Activated T-helper 17 cell treated with anti-CD3 and anti-CD28 coated beads, Interleukin-2, amount 50 U/mL, for 72 hours (primary cell): ENCODE measurements at regions not wholly inside any gene's neighbourhood (a gene's known extent, or its start where the extent isn't known, plus 50 kb on each side); places are given as distances from the start of the nearest gene placed in this dataset.

Experiments used
- ATAC-seq: fragments of 150-1000 bp; cut with Tn5 transposase; replicated peaks from 2 replicates; pipeline ENCODE4 v1.10.0; 2021; ENCODE audit warnings: mild to moderate bottlenecking, moderate library complexity
- H3K27ac Mint-ChIP-seq: one replicate; pipeline ENCODE4 v1.8.0; 2022; ENCODE audit warnings: mixed read lengths
- H3K27me3 Mint-ChIP-seq: one replicate; pipeline ENCODE4 v1.8.0; 2022; ENCODE audit warnings: mixed read lengths
- H3K36me3 Mint-ChIP-seq: one replicate; pipeline ENCODE4 v1.8.0; 2022; ENCODE audit warnings: low read depth, mild to moderate bottlenecking, mixed read lengths
- H3K4me1 Mint-ChIP-seq: one replicate; pipeline ENCODE4 v1.8.0; 2022; ENCODE audit warnings: mixed read lengths
- H3K4me3 Mint-ChIP-seq: one replicate; pipeline ENCODE4 v1.8.0; 2022; ENCODE audit warnings: mild to moderate bottlenecking, mixed read lengths
- H3K9me3 Mint-ChIP-seq: one replicate; pipeline ENCODE4 v1.8.0; 2022; ENCODE audit warnings: mixed read lengths

DNA sequence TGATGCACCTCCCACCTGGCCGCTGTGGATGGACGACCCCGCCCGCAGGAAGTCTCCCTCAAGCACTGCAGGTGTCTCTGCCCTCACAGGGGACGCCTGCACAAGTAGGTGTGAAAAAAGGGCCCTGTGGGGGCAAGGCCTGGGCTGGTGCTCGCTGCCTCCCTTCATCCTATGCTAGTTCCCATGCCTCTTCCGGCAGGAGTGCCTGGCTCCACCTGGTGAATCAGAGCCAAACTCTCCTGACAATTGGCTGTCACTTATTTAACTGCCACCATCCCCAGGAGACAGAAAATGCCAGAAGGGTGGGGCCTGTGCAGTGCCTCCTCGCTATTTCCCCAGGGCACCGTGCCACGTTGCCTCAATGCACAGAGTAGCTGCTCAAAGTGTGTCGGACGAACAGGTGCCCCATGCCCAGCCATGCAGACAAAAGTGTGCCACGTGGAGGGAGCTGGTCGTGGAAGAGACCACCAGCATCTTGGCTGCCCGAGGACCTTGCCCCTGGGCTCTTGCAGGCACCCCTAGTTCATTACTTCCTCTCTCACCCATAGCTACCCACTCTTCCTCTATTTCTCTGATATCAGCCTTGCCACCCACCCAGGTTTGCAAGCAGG, 170.7 kb downstream of the SEC14L1 start:
- no peak overlapping the region for H3K4me3 Mint-ChIP-seq
- H3K27ac Mint-ChIP-seq: no peak overlapping the region
- H3K27me3 Mint-ChIP-seq: no peaks in the 10 kb centered on the region
- H3K9me3 Mint-ChIP-seq: no peaks in the 10 kb centered on the region
- H3K36me3 Mint-ChIP-seq: no peaks in the 10 kb centered on the region
- no peaks in the 10 kb centered on the region for H3K4me1 Mint-ChIP-seq
- ATAC-seq: no peak

DNA sequence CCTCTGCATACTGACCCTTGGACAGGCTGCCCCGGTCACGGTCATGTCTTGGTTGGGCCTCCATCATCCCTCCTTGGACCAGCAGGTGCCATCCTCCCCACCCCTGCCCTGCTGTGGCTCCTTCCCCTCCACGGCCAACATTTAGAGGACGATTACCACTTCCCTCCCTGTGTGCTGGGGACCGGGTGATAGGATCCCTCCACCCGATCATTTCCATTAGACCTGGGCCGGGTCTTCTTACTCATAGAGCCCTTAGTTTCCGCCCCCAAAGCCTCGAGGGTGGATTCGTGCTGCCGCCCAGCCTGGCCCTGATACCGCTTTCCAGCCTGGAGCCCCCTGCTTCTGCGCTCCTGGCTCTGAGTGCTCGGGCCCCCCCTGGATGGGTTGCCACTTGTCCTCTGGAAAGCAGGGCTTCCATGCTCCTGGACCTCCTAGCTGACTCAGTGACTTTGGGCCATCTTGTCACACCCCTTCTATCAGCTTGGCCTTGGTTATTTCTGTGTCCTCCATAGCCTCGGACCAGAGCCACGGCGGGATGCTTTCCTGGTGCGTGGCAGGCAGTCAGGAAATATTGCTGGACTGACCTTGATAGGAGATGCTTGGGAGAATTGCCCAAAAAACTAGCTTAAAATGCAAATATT, 171.4 kb downstream of the SEC14L1 start:
- no peak overlapping the region for H3K27ac Mint-ChIP-seq
- no peaks in the 10 kb centered on the region for H3K27me3 Mint-ChIP-seq
- H3K36me3 Mint-ChIP-seq: no peaks in the 10 kb centered on the region
- no peaks in the 10 kb centered on the region for H3K9me3 Mint-ChIP-seq
- H3K4me3 Mint-ChIP-seq: no peak overlapping the region
- H3K4me1 Mint-ChIP-seq: no peaks in the 10 kb centered on the region
- ATAC-seq: no peak

DNA sequence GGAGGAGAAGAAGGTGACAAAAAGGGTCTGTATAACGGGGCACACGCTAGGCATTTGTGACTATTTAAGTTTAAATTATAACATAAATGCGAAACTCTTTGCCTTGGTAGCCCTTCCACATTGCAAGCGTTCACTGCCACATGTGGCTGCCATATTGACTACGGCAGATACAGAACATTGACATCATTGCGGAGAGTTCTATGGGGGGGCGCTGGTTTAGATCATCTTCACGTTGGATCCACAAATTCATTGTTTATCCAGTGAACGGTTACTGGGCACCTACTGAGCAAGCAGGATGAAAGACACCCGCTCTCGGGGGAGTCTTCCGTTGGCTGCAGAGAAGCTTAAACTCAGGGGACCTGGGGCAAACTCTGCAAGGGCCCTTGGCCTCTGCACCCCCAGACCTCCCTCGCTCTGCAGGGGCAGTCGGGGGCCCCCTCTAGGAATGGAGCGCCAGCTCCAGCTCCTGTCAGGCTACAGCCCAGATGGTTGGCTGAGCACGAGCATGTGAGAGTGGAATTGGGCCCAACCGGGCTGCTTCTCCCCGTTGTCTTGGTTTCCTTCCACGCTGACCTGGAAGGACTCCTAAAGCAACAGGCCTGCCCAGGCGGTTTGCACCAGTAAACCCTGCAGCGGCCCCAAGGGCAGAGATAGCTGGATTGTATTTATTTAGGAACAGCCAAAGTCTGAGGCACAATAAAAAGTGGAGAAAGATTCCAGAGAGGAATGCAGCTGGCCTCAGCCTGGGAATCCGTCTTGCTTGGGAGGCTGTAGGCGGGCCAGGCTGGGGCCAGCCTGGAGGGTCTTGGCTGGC, 172.2 kb downstream of the SEC14L1 start:
- Mint-ChIP-seq H3K27ac (no peak overlapping the region), H3K9me3 (no peaks in the 10 kb centered on the region), H3K27me3 (no peaks in the 10 kb centered on the region), H3K4me3 (no peak overlapping the region), H3K36me3 (no peaks in the 10 kb centered on the region), H3K4me1 (no peaks in the 10 kb centered on the region)
- no peak for ATAC-seq

DNA sequence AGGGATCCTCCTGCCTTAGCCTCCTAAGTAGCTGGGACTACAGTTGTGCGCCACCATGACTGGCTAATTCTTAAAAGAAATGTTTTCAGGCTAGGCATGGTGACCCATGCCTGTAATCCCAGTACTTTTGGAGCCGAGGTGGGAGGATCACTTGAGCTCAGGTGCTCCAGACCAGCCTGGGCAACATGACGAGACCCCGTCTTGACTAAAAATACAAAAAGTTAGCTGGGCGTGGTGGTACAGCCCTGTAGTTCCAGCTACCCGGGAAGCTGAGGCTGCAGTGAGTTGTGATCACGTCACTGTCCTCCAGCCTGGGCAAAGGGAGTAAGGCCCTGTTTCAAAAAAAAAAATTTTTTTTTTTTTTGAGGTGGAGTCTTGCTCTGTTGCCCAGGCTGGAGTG, 173.1 kb downstream of the SEC14L1 start:
- no peaks in the 10 kb centered on the region for H3K36me3 Mint-ChIP-seq
- no peak for ATAC-seq
- H3K4me3 Mint-ChIP-seq: no peak overlapping the region
- no peaks in the 10 kb centered on the region for H3K9me3 Mint-ChIP-seq
- no peaks in the 10 kb centered on the region for H3K4me1 Mint-ChIP-seq
- H3K27me3 Mint-ChIP-seq: no peaks in the 10 kb centered on the region
- H3K27ac Mint-ChIP-seq: no peak overlapping the region

DNA sequence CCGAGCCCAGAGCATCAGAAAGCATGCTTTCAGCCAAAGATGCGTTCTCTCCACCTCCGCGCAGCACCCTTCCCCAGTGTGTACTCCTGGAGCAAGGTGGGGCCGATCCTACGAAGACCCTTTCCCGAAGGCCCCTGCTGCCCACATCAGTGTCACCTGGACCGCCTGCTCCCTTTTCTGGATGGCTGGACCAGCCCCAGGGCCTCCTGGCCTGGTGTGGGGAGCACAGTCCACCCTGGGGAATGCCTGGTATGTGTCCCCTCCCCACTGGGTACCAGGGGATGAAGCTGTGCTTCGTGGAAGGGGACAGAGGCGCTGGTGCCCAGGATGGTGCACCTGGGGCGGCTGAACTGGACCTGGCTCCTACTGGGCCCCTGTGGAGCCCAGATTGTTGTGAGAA, 173.8 kb downstream of the SEC14L1 start:
- no peak for ATAC-seq
- H3K9me3 Mint-ChIP-seq: no peaks in the 10 kb centered on the region
- H3K27ac Mint-ChIP-seq: no peak overlapping the region
- no peak overlapping the region for H3K4me3 Mint-ChIP-seq
- H3K27me3 Mint-ChIP-seq: no peaks in the 10 kb centered on the region
- peaks cover 6% of the 10 kb centered on the region for H3K4me1 Mint-ChIP-seq
- H3K36me3 Mint-ChIP-seq: no peaks in the 10 kb centered on the region

DNA sequence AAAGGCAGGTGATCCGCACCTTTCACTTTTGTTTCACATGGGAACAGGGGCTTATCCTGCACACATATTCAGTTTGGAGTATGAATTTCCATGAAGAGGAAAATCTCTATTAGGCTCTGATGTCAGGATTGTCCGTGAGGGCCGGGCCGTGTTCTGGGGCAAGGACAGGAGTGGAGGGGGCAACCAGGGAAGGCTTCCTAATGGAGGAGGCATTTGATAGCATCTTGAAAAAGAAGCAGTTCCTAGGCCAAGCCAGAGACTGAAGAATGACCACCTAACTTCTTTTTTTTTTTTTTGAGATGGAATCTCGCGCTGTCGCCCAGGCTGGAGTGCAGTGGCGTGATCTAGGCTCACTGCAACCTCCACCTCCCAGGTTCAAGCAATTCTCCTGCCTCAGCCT, 174.2 kb downstream of the SEC14L1 start:
- no peaks in the 10 kb centered on the region for H3K27me3 Mint-ChIP-seq
- ATAC-seq: no peak

DNA sequence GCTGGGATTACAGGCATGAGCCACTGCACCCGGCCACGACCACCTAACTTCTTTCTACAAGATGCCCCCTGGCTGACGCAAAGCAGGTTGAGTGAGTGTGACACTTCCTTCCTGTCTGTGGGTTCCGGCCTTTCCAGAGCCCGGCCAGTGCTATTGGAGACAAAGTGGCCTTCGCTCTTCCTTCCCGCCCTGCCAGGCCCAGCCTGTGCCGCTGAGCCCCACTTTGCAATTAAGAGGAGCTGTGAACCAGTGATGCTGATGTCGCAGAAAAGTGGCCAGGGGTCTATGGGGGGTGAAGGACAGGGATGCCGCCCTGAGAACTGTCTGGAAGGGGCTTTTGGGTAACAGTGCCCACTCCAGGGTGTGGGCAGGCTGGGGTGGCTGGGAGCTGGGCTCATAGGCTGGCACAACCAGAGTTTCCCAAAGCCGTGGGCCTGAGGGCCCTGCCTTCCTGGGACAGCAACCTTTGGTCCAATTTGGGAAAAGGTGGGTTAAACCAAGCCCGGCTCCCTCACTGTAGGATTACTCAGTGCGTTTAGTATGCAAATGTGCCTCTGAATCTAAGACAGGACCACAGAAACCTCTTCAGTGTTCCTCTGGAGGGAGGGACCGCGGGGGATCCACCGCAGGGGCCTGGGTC, 174.9 kb downstream of the SEC14L1 start:
- Mint-ChIP-seq H3K27me3 (no peaks in the 10 kb centered on the region), H3K27ac (no peak overlapping the region), H3K36me3 (no peaks in the 10 kb centered on the region), H3K4me1 (peaks cover 12% of the 10 kb centered on the region), H3K9me3 (no peaks in the 10 kb centered on the region), H3K4me3 (no peak overlapping the region)
- no peak for ATAC-seq

More for the DNA sequence above, 174.2 kb downstream of the SEC14L1 start:
- Mint-ChIP-seq H3K36me3 (no peaks in the 10 kb centered on the region), H3K9me3 (no peaks in the 10 kb centered on the region), H3K27ac (no peak overlapping the region), H3K4me3 (no peak overlapping the region), H3K4me1 (peaks cover 10% of the 10 kb centered on the region)

DNA sequence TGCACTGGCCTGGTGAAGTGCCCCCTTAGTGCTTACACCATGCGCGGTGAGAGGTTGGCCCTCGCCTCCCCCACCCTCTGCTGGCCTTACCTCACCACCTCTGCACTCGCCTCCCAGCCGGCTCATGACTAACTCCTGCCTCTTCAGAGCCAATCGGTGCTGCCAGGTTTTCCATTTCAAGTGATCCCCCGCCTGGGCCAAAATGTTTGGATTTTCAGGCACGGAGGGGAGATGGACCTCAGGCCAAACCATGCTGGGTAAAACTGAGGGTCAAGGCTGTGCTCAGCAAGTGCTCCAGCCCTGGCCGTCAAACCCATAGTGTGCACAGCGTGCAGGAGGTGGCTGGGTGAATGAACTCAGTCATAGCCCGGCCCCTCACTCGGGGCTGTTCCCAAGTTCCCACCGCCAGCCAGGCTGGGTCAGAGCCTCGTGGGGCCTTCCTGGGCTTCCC, 175.4 kb downstream of the SEC14L1 start:
- Mint-ChIP-seq H3K27me3 (no peaks in the 10 kb centered on the region), H3K4me3 (no peak overlapping the region), H3K36me3 (no peaks in the 10 kb centered on the region), H3K4me1 (peaks cover 12% of the 10 kb centered on the region), H3K27ac (no peak overlapping the region), H3K9me3 (no peaks in the 10 kb centered on the region)
- ATAC-seq: no peak

DNA sequence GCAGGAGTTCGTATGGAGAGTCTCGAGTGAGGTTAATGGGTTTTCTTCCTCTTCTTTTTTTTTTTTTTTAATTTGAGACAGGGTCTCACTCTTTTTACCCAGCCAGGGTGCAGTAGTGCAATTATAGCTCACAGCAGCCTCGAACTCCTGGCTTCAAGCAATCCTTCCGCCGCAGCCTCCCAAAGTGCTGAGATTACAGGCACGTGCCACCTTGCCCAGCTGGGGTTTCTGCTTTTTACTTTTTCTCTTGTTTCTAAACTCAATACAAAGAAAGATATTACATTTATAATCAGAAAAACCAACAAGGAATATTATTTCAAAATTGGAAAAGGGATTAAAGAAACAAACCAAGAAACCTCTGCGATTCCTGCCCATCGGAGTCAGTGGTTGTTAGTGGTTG, 175.9 kb downstream of the SEC14L1 start:
- peaks cover 12% of the 10 kb centered on the region for H3K4me1 Mint-ChIP-seq
- no peaks in the 10 kb centered on the region for H3K27me3 Mint-ChIP-seq
- no peak for ATAC-seq
- H3K36me3 Mint-ChIP-seq: no peaks in the 10 kb centered on the region
- no peak overlapping the region for H3K27ac Mint-ChIP-seq
- H3K4me3 Mint-ChIP-seq: no peak overlapping the region
- no peaks in the 10 kb centered on the region for H3K9me3 Mint-ChIP-seq

DNA sequence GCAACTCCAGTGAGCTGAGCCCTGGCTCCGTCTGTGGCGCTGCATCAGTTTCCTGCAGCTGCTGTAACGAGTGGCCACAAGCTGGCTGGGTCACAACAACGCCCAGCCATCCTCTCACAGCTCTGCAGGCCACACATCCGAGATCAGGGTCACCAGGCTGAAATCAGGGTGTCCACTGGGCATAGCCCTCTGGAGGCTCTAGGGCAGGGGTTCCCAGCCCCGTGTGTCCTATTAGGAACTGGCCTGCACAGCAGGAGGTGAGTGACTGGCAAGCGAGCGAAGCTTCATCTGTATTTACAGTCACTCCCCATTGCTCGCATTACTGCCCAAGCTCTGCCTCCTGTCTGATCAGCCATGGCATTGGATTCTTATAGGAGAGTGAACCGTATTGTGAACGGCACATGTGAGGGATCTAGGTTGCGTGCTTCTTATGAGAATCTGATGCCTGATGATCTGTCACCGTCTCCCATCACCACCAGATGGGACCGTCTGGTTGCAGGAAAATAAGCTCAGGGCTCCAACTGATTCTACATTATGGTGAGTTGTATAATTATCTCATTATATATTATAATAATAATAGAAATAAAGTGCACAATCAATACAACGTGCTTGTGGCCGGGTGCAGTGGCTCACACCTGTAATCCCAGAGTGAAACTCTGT, 176.5 kb downstream of the SEC14L1 start:
- no peak overlapping the region for H3K27ac Mint-ChIP-seq
- no peaks in the 10 kb centered on the region for H3K9me3 Mint-ChIP-seq
- peaks cover 12% of the 10 kb centered on the region for H3K4me1 Mint-ChIP-seq
- ATAC-seq: no peak
- H3K4me3 Mint-ChIP-seq: no peak overlapping the region
- H3K36me3 Mint-ChIP-seq: no peaks in the 10 kb centered on the region
- no peaks in the 10 kb centered on the region for H3K27me3 Mint-ChIP-seq

DNA sequence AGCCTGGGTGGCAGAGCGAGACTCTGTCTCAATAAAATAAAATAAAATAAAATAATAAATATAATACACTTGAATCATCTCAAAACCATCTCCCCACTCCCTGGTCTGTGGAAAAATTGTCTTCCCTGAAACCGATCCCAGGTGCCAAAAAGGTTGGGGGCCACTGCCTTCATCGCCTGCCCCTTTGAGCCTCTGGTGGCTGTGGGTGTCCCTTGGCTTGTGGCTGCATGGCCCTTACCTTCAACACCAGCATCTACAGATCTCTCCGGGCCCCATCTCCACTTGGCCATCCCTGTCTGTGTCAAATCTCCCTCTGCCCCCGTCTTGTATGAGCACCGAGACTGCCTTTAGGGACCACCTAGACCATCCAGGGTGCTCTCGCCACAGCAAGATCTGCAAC, 177.3 kb downstream of the SEC14L1 start:
- Mint-ChIP-seq H3K36me3 (no peaks in the 10 kb centered on the region), H3K4me1 (peaks cover 12% of the 10 kb centered on the region), H3K9me3 (no peaks in the 10 kb centered on the region), H3K4me3 (no peak overlapping the region), H3K27me3 (no peaks in the 10 kb centered on the region), H3K27ac (no peak overlapping the region)
- no peak for ATAC-seq

DNA sequence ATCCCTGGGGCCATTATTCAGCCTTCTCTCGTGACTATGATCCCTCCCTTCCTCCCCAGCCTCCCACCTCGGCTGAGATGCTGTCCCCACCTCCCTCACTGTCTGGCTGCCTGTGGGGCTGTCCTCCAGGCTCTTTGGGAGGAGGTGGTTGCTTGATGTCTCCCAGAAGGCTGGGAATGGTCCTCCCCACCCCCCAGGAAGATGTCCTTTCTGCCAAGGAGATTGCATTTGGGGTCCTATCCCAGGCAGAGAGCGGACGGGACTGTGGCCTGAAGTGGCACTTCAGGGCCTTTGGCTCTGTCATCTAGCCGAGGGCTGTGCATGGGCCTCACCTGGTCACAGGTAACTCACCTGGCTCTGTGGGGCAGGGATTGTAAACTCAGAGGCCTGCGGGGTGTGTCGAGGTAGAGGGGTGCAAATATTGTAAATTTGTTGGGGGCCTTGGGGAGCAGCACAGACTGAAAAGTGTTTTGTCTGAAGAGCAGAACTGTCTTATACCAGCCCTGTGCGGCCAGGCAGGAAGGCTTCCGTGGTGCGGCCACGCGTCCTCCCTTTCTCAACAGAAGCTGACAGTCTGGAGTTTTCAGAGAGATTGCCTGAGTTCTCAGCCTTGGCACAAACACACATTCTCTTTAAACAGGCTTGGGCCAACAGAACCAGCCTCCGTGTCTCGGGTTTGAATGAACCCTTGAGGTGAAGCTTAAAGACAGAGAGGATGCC, 177.9 kb downstream of the SEC14L1 start:
- H3K36me3 Mint-ChIP-seq: no peaks in the 10 kb centered on the region
- H3K4me1 Mint-ChIP-seq: peaks cover 14% of the 10 kb centered on the region
- H3K27ac Mint-ChIP-seq: peak overlapping the region; percentile 94
- ATAC-seq: no peak
- no peaks in the 10 kb centered on the region for H3K27me3 Mint-ChIP-seq
- H3K9me3 Mint-ChIP-seq: no peaks in the 10 kb centered on the region
- peak overlapping the region; percentile 96 for H3K4me3 Mint-ChIP-seq

DNA sequence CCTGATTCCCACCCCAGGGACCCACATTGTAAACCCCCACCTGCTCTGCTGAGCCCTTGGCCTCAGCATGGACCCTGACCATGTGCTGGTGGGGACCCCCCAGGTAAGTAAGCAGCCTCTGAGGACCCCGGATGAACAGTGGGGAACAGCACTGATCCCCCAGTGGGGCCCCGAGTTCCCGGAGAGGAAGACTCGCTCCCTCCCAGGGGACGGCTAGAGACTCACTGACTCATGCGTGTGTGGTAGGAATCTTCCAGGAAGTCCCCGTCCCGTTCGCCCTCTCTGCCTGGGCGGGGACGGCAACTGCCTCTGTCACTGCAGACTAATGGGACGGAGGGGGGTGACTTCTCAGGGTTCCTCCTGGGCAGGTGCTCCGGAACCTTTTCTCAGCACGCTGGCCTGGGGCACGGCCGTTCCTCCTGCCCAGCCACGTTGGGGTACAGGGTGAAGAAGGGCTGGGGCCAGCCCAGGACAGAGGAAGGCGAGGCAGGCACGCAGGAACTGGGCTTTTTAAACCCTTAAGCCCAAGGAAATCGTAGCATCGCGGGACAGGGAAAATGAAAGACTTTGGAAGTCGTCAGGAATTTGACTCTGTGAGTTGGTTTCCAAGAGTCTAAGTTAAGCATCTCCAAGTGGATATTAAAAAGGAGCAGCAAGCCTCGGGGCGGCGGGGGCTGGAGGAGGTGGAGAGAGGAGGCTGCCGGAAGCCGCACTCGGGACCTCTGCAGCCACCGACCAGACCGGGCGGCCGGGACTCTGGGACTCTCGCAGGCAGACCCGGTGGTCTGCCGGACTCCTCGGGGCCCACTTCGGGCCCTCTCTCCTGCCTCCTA, 178.7 kb downstream of the SEC14L1 start:
- peaks cover 22% of the 10 kb centered on the region for H3K4me1 Mint-ChIP-seq
- H3K27ac Mint-ChIP-seq: peak overlapping the region; percentile 94
- H3K36me3 Mint-ChIP-seq: no peaks in the 10 kb centered on the region
- H3K27me3 Mint-ChIP-seq: no peaks in the 10 kb centered on the region
- H3K9me3 Mint-ChIP-seq: no peaks in the 10 kb centered on the region
- ATAC-seq: peak; percentile 98
- peak overlapping the region; percentile 96 for H3K4me3 Mint-ChIP-seq
